Activated CD8-positive, alpha-beta memory T cell treated with anti-CD3 and anti-CD28 coated beads for 4 hours (primary cell): ENCODE measurements at regions not wholly inside any gene's neighbourhood (a gene's known extent, or its start where the extent isn't known, plus 50 kb on each side); places are given as distances from the start of the nearest gene placed in this dataset.

ENCODE experiments used
- DNase-seq, 2 donors: peaks; one replicate each; pipeline ENCODE4 v3.0.0-alpha.2; 2020; ENCODE audit warnings: low read depth in 2 of 2

DNA sequence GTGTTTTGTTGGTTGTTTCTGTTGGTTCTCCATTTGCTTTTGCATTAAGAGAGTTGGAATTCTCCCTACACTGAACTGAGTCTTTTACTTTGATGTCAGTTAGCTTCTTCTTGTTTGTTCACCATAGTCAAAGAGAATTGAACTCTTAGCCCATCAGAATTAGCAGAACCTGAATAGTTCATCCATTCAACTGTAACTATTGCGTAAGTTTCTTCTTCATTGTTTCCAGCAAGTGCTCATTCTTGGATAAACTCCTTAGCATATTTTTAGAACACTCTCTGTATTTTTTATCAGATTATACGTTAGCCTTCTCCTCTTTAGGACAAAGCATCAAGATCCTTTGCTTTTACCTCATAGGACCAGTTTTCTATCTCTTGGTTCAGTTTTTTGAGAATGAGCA is 128.4 kb upstream of the RAB11FIP2 start:
- DNase-seq: no peak

DNA sequence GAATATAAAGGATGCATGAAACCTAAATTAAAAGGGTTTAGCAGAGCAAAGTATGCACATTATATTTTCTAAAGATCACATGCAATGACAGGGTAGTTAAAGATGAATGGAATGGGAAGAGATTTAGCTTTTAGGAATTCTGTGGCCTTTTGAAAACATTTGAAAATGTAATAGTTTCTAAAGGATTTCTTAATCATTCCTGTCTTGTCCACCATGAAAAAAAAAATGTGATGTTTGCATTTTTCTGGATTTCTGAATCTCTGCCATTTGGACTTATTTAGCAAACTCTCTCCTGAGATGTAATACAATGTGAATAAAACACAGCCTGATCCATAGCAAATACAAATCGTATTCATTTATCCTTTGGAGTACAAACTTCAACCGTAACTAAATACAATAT is 126.6 kb upstream of the RAB11FIP2 start:
- DNase-seq: no peak

DNA sequence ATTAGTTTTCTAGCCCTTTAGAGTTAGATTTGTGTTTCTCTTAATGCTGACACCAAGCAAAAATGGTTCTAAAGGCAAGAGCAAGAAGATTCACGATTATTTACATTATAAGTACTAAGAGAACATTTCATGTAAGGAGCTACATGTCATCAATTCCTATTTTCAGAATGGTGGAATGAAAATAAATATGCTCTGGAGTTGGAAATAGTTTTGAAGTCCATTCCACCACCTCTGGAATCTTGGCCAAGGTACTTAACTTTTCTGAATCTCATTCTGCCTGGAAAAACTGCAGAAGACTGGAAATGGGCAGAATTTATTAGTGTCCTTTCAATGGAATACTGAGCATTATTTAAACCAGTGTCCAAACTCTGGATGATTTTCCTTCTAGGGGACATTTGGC is 125.1 kb upstream of the RAB11FIP2 start:
- DNase-seq: no peak

GRCh38 chr10:118167056-118167700 is 120.4 kb upstream of the RAB11FIP2 start:
- DNase-seq: no peak

GRCh38 chr10:118163217-118163616 is 116.5 kb upstream of the RAB11FIP2 start:
- no peak for DNase-seq

DNA sequence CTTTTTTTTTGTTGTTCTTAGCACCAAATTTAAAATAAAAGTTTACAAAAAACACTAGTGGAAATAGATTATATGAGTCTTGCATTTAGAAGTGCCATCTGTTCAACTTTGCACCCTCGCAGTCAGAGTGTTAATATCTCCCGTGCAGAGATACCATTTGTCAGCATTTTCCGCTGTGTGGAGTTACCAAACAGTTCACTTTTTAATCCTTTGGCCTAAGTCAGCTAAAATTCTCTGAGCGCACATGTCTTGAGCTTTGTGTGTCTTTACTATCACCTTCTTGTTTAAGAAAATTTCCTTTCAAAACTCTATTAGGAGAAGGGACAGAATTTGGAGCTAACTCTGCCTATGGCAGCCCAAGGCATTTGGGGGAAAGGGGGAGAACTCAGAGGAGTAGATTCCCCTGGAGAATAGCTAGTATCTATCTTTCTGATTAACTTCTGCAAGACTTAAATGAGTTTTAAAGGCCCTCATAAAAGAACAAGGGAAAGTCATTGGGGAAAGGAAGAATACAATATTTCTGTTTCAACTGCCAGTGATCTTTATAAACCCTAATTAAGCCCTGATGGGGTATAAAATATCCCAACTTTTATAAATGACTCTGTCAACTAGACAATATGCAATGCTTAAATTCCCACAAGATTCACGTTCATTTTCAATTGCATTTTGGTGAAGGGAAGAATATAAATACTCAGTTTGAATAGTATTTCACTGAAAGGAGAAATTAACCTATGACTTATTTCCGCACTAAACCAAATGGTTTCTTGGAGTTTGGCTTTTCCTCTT is 114.9 kb upstream of the RAB11FIP2 start:
- DNase-seq: no peak

DNA sequence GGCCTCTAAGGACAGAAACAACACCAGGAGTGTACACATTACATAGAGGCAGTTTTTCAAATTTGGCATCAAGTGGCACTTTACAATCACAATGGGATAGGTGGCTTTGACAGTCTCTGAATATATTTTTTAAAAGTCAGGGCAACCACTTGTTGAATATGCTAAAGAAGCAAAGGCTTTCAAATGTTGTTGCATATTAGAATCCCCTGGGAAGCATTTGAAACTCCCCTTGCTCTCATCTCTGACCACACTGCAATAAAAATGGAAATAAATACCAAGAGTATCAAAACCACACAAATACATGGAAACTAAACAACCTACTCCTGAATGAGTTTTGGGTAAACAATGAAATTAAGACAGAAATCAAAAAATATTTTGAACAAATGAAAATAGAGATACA is 106.5 kb upstream of the RAB11FIP2 start:
- no peak for DNase-seq

GRCh38 chr10:118151461-118151860 is 104.7 kb upstream of the RAB11FIP2 start:
- no peak for DNase-seq

DNA sequence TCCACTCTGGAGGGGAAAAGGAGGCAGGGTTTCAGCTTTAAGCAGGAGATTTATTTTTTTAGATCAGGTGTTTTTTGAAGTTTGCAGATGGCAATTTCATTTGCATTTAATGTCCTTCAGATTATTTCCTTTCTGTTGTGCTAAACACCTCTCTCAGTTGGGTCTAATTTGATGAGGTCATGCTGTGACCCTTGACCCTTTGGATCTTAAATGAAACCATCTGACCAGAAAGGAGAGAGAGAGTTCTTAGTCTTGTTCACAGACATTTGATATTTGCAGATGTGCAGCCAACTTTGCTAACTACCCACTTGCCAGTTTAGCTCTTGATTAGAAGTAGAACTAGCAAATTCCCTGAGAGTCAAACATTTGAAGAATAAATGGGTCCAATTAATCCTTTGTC is 101.5 kb upstream of the RAB11FIP2 start:
- no peak for DNase-seq

- no peak for DNase-seq
Measured at GRCh38 chr10:118145256-118145655, 98.5 kb upstream of the RAB11FIP2 start.

DNA sequence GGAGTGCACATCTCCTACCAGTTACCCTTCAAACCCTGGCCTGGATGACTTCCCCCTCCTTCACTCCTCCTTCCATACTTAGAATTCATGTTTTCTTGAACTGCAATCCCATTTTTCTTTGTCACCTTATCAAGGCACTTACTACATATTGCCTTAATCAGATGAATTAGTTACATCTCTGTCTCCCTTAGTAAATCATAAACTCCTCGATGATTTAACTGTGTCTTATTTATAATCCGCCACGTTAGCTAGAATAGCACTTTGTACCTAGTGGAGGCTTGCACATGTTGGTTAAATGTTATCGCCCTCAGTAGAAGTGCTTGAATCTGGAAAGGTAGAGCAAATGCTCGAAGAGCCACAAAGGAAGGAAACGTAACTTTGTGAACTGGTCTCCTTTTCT is 94.7 kb upstream of the RAB11FIP2 start:
- no peak for DNase-seq

- no peak for DNase-seq
Measured at GRCh38 chr10:118139321-118139720, 92.6 kb upstream of the RAB11FIP2 start.

- no peak for DNase-seq
Measured at GRCh38 chr10:118128675-118129074, 81.9 kb upstream of the RAB11FIP2 start.

GRCh38 chr10:118118716-118119115 is 72.0 kb upstream of the RAB11FIP2 start:
- DNase-seq: no peak

GRCh38 chr10:118116715-118117449 is 70.1 kb upstream of the RAB11FIP2 start:
- no peak for DNase-seq

DNA sequence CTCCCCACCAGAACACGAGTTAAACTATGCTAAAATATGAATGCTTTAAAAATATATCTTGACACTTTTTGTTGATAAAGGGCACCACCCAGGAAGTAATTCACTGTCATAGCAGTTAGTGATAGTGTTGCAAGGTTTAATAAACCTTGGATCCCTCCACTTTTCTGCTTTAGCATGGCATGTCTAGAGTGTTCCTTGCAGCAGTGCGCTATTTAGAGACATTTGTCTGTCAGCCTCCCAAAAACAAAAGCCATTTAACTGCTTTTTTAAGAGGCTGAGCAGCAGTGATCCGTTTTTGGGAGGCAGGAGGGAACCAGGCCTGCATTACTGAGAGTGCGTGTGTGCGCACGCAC is 69.6 kb upstream of the RAB11FIP2 start:
- no peak for DNase-seq

DNA sequence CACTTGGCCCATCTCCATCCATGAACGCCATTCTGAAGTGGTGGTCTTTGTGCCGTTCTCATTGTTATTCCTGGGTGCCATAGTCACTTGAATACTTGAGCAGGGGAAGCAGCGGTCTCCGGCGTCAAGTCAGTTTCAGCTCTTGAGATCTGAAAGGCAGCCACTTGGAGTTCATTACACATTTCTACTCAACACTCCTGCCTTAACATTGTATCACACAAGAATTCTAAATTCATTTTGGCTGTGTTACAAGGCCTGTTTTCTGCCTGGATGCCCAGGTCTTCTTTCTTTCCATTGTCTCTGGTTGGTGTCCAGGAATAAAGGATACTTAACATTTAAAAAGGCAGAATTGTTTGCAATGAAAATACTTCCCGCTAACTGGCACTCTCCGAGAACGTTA is 69.0 kb upstream of the RAB11FIP2 start:
- no peak for DNase-seq

GRCh38 chr10:118114992-118115391 is 68.3 kb upstream of the RAB11FIP2 start:
- no peak for DNase-seq

DNA sequence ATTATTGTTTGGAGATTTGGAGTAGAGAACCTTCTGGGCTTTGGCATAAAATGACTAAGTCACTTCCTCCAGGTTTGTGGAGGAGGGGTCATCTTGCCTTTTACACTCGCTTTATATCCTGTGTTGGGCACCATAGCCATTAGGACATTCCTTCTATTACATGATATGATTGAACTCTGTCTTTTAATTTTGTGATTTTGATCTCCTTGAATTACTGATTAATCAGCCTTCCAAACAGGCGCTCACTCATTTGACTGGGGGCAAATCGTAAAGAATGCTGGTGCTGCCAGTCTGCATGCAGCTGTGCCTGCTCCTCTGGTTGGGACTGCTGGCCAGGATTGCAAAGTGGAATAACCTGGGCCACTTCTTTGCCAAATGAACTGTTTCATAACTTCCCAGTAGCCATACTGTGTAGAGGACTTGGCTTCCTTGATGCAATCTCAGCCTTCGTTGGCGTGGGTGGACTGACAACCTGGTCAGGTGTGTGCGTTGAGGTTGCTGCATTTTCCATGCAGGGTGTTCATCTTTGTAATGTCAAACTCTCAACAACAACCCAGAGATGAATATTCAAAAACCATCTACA is 65.9 kb upstream of the RAB11FIP2 start:
- DNase-seq: no peak

GRCh38 chr10:118110750-118111149 is 64.0 kb upstream of the RAB11FIP2 start:
- no peak for DNase-seq

DNA sequence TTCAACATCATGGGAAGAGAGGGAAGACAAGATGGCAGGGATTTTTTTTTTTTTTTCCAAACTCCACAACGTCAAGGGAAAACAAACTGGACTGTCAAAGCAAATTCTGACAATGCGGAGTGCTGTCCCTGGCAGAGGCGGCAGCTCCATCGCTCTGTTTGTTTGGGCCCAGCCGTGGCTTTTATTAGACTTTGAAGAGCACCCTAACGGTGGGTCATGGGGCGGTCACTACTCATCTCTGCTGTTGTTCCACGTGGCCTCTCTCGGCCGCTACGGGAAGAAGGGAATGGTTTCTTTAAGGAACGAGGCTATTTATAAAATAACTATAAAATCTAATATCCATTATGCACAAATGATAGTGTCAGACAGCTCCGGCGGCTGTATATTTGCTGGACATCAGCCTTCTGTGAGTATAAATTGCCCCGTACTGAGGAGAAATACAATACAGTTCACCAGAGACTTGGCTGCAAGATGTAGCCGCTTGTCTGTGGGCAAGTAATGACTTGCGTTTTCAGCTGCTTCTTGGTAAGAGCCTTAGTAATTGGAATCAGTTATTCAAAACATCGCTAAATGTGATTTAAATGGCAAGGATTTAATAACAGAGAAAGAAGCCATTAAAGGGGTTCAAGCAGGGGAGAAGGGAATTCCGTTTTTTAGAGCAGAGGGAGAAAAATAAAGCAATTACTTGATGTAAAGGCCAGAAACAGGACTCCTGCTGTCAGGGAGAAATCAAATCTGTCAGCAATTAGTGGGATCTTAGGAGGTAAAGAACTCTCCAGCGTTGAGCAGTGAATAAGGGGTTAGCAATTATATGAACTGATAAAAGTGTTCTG is 61.7 kb upstream of the RAB11FIP2 start:
- no peak for DNase-seq

- no peak for DNase-seq
Measured at GRCh38 chr10:118107541-118107940, 60.8 kb upstream of the RAB11FIP2 start.
